ENCODE measurements at regions not wholly inside any gene's neighbourhood (a gene's known extent, or its start where the extent isn't known, plus 50 kb on each side); places are given as distances from the start of the nearest gene placed in this dataset.
"Not testable (repeated sequence)": the region's sequence is repeated elsewhere in the genome, so short reads cannot be mapped to it uniquely, and the experiment has no call there.

DNA sequence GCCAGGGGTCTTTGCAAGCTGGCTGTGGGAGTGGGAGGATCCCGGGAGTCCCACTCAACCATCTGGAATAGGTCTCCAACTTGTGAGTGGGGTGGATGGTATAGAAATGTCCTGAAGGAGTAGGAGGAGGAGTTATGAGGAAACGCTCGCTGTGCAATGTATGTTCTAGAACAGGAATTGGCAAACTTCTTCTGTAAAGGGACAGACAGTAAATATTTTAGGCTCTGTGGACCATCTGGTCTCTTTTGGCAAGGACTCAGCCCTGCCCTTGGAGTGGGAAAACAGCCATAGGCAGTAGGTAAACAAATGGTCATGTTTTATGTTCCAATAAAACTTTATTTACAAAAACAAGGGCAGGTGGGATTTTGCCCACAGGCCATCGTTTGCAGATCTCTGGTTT, 149.2 kb downstream of the NPIPB5 start:
- DNase-seq: no peak

DNA sequence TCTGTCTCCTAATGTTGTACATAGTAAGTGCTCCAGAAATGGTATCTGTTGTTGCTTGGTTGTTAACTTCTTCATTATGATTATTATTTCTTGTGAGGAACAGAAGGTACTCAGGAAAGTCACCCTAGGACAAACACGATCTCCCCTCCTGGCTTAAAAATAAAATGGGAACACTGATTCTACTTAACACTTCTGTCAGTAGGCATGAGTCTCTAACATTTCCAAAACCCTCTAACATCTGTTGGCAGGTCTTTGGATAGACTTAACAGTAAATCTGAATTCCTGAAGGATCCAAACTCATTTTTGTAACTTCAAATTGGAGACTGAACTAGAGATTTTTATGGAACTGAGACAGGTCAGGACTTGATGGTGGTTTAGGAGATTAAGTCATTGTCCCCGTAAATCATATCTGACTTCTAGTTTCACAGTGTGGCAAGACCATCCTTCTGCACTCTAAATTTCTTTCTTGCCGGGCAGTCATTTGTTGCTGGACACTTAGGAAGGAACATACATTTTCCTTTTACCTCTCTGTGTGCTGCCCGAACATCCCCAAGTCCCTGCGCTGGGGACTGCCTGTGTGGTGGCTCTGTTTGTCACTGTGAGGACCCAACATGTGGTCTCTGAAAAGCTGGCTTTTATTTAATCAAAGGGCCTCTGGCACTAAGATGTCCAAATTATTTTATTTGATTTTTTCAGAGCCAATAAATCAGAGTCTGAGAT, 149.9 kb downstream of the NPIPB5 start:
- no peak for DNase-seq

DNA sequence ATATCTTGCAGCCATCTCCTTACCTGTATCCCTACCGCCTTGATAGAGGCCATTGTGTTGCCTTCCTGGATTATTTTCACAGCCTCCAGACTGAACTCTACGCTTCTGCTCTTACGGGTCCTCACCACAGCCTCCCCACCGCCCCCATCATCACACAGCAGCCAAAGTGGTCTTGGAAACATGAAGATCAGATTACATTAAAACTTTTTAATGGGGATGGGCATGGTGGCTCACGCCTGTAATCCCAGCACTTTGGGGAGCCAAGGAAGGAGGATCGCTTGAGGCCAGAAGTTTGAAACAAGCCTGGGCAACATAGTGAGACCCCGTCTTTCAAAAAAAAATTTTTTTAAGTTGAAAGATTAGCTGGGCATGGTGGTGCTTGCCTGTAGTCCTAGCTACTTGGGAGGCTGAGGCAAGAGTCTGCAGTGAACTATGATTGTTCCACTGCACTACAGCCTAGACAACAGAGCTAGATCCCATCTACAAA, 150.5 kb downstream of the NPIPB5 start:
- no peak for DNase-seq

DNA sequence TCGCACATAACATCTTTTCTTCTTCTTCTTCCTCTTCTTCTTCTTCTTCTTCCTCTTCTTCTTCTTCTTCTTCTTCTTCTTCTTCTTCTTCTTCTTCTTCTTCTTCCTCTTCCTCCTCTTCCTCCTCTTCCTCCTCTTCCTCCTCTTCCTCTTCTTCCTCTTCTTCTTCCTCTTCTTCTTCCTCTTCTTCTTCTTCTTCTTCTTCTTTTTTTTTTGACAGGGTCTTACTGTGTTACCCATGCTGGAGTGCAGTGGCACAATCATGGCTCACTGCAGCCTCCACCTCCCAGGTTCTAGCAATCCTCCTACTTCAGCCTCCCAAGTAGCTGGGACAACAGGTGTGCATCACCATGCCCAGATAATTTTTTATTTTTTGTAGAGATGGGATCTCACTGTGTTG, 151.0 kb upstream of the HS3ST2 start:
- not testable (repeated sequence) for DNase-seq

DNA sequence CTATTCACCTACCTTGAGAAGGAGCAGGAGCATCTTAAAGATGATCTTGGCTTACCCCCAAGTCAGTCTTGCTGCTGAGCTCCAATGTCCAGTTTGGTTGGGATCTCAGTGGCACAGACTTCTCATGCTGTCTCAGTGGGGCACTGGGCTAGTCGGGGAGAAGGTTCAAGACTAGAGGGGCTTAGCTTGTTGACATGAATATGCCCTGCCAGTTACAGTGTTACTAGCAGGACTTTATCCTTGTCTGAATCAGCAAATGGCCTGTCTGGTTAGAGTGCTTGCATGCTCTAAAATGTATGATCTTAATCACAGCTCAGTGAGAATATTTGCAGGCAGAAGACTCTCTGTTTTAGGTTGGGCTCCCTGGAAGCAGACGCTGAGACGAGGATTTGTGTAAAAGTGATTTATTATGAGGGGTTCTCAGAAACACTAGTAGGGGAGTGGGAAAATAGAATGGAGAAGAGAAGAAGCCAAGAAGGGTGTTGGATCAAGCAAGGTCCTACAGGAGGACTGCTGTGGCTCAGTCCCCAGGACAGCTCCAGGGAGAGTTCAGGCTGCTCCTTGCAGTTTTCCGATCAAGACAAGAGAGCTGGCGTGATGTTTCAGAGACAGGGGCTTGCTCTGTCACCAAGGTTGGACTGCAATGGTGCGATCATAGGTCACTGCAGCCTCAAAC, 150.4 kb upstream of the HS3ST2 start:
- DNase-seq: no peak

DNA sequence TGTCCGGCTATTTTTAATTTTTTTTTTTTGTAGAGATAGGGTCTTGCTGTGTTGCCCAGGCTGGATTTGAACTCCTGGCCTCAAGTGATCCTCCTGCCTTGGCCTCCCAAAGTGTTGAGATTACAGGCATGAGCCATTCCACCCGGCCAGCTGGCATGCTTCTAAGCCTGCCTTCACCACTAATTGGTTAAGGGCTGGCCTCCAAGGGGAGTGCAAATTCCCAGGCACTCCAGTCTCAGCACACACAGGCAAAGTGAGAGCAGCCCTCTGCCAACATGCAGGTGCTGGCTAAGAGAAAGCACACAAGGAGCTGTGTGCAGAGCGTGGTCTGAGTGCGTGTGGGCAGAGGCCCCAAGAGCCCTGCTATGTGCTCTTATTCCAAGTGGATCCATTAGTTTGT, 149.8 kb upstream of the HS3ST2 start:
- peak; percentile 79 for DNase-seq

DNA sequence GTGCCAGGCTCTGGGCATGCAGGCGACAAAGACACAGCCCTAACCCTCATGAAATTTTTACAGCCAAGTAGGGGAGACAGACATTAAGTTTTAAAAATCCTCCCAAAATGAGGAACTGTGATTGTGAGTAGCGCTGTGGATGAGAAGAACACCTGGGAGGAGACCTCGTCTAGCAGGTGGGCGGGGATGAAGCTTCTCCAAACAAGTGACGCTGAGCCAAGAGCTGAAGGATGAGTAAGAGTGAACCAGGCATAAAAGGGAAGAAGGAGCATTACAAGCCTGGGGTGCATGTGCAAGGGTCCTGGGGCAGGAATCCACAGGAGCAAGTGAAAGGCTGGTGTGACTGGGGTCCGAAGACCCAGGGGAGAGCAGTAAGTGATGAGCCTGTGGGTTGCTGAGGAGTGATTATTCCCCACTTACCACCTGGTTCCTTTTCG, 149.4 kb upstream of the HS3ST2 start:
- DNase-seq: peak; percentile 79

DNA sequence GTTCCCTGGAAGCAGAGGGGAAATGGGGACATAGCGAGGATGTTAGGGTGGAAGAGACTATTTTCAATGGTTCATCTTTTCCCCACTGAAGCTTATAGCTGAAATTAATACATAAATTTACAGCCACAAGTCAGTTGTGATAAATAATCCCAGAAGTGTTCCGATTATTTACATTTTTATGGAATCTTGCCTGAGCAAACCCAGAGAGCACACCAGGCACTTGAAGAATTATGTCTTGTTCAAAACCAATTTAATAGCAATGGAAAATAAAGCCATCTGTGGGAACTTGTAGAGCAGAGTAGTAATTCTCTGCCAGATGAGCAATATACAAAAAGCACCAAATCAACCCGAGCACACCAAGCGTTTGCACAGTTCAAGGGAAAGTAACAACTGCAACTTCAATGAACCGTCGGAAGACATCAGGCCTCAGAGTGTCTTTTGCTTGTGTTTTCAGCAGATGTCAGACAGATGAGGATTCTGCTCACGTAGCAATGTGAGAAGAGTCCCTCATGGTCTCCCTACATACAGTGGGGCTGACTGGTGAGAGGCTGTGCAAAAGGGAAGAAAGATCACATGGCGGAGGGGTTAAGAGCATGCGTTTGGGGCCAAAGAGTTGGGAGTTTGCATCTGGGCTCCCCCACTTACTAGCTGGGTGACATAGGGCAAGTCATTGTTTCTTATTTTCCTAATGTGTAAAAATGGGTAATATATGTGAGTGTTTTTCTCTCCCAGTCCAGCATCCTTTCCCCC, 148.7 kb upstream of the HS3ST2 start:
- DNase-seq: no peak

DNA sequence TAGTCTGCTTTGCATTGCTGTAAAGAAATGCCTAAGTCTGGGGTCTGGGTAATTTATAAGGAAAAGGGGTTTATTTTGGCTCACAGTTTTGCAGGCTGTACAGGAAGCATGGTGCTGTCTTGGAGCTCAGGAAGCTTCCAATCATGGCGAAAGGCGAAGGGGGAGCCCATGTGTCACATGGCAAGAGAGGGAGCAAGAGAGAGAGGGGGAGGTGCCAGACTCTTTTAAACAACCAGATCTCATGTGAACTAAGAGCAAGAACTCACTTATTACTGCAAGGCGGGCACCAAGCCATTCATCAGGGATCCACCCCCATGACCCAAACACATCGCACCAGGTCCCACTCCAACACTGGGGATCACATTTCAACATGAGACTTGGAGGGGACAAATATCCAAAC, 148.2 kb upstream of the HS3ST2 start:
- DNase-seq: no peak

DNA sequence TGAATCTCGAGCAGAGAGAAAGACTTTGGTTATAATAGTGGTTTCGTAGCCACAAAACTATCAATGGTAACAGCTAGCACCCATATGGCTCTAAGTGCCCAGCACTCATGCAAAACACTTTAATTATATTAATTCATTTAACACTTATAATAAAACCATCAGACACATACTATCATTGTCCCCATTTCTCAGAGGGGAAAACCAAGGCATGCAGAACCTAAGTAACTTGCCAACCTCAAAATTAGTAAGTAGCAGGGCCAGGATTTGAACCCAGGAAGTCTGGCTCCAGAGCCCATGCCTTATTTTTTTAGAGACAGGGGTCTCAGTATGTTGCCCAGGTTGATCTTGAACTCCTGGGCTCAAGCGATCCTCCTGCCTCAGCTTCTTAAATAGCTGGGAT, 145.6 kb upstream of the HS3ST2 start:
- DNase-seq: no peak

DNA sequence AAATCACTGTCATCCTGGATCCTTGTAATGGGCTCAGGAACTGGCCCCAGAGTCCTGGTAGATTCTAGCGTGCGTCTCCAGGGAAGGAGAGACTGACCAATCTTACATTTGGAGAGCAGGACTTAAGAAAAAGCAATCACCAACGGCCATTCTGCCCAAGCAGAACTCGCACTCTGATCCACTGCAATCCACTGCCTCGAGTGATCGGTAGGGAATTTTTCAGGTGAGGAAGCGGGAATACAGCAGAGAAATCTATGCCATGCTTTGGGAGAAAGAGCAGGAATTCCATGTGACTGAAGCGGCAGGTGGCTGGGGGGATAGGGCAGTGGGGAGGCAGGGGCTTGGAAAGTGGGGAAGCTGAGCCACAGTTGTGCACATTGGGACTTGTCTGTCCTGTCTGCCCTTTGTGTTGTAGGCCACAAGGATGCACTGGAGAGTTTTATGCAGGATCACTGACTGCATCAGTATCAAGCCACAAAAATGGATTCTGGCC, 143.9 kb upstream of the HS3ST2 start:
- DNase-seq: no peak

DNA sequence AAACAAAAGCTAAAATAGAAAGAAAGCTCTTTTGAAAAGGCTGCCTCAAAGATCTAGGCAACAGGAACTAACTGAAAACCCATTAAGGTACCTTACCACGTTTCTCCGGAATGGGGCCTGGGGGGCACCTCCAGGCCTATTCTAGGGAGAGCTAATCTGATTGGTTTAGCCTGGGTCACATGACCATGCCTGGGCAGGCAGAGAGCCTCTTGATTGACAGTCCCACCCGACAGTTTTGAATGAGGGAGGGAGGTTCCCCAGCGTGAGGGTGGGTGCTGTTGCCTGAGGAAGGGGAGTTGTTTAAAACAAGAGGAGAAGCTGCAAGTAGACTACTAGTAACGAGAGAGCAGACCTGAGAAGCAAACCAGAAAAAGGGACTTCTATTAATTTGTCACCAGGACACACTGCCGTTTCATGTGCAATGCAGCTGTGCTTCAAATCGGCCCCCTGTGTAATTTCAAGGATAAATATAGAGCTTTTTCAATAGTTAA, 143.4 kb upstream of the HS3ST2 start:
- DNase-seq: no peak

DNA sequence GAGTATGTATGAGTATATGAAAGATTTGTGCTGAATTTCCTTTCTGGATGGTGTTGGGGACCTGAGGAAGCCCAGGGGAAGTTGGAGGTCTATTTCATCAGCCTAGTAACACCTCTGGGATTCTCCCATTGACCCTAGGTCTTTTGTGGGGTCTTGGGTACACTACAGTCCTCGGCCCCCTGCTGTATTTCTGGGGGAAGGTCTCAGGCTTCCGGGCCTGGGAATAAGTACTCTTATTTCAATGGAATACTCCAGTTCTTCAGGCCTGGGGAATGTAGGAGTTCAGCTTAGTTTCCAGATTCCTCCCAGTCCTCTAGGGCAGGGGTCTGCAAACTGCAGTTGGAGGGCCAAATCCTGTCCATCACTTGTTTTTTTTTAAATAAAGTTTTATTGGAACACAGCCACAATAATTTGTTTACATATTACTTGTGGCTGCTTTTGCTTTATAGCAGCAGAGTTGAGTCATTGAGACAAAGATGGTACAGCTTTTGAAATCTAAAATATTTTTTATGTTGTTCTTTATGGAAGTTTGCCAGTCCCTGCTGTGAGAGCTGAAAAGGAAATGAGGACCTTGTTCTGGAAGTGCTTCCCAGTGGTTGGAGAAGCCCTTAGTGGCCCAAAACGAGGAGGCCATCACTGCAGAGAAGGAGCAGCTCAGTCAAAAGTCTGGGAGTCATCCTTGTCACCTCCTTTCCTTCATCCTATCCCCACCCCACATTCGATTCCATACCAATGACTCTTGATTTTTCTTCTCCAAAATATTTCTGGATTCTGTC, 142.5 kb upstream of the HS3ST2 start:
- DNase-seq: no peak

DNA sequence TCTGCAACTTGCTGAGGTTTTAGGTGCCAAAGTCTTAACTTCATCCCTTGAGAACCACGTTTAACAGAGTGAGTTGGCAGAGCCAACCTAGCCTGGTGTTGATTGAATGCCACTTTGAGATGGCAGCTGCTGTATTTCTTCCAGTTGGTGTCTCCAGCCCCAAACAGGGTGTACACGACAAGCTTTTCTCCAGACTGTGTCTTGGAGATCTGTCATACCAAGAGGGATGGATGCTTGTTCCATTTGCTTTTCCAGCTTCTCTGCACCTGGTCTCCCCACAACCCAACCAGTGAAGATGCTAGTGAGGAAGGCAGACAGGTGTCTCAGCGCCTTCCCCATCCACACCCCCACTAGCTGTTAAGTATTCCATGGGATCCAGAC, 141.1 kb upstream of the HS3ST2 start:
- DNase-seq: no peak

DNA sequence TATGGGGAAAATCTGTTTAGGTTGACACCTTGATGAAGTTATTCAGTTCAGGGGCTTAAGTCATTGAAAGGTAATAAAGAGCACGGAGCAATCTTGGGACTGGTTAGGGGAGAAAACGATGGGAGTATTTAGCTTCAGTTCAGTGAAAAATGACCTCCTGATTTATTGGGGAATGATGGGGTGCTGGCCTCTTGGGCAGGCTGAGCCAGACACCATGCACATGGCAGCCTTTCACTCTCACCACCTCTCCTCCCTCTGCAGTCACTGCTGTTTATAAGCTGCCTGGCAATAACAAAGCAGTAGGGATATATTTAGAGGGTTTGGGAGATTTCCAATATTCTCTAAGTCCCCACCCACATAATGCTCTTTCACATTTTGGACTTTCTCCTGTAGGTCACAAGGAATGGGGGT, 140.5 kb upstream of the HS3ST2 start:
- DNase-seq: no peak

DNA sequence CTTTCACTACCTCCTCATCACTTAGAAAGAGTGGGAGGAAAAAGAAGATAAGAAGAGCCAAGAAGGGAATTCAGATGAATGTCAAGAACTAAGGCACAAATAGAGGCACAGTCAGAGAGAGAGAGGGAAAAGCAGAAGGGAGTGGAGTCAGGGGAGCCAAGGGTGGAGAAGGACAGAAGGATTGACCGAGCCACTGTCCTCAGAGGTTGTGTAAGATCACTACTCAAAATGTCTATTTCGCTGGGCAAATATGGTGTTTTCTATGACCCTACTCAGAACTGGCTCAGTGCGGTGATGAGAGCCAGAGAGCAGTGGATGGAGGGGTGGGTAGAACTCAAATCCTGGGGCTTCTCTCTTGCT, 139.2 kb upstream of the HS3ST2 start:
- no peak for DNase-seq

DNA sequence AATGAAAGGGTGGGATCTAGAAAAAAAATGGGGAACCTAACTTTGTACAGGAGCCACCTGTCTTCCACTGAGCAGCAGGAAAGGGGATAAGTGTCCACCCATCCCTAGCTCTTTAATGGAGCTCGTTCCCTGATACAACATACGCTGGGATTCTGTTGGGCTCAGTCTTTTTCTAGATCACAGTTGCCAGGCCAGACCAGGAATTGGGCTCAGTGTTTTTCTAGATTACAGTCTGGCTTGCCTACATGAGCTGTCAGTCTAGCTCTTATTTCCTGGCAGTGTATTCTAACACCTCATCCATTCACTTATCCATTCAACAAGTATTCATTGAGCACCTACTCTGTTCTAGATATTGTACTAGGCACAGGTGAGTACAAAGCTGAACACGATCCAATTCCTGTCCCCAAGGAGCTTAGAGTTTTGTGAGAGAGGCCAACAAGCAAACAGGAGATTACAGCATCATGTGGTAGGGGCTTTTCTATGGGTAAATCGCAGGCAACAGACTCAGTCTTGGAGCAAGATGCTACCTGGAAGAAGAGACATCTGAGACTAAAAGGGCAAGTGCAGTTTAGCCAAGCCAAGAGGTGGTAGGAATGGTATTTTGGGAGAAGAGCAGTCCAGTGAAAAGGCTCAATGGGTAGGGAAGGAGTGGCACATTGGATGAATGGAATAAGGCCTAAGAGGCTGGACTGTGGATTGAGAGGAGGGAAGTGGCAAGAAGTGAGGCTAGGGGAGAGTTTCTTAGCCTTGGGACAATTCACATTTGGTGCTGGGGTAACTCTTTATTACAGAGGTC, 138.0 kb upstream of the HS3ST2 start:
- DNase-seq: no peak

DNA sequence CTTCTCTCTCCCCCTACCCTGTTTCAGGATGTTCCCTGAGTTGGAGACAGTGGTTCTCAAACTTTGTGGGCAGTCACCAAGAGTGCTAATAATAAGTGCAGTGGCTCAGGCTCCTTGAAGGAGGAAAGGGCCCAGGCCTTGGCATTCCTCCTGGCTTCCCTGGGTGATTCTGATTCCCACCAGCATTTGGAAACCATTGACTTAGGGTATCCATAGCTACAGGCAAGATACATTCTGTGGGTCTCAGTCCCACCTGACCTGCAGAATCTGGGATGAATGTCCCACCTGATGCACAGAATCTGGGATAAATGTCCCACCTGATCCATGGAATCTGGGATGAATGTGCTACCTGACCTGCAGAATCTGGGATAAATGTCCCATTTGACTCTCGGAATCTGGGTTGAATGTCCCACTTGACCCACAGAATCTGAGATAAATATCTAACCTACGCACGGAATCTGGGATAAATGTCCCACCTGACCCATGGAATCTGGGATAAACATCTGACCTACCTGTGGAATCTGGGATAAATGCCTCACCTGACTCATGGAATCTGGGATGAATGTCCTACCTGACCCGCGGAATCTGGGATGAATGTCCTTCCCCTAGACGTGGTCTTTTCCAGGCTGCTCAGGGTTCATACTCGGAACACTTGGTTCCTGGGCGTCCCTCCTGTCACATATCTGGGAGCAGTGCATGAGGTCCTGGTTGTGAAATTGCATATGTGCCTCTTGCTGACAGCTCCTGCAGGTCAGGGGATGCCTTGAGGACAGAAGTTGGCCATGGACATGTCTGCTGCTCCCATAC, 136.7 kb upstream of the HS3ST2 start:
- DNase-seq: no peak

DNA sequence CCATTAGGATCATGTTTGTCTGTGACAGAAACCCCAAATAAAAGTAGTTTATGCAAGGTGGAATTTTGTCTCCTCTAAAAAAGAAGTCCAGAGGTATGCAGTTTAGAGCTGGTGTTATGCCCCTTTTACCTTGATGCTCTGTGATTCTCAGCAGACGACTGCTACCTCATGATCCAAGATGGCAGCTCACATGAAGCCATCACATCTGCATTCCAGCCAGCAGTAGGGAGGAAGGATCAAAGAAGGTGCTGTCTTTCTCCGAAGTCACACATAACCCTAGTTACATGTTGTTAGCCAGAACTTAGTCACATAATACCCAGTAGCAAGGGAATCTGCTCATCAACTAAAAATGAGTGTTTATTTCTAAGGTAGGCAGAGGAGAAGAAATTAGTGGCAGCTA, 135.7 kb upstream of the HS3ST2 start:
- DNase-seq: no peak

DNA sequence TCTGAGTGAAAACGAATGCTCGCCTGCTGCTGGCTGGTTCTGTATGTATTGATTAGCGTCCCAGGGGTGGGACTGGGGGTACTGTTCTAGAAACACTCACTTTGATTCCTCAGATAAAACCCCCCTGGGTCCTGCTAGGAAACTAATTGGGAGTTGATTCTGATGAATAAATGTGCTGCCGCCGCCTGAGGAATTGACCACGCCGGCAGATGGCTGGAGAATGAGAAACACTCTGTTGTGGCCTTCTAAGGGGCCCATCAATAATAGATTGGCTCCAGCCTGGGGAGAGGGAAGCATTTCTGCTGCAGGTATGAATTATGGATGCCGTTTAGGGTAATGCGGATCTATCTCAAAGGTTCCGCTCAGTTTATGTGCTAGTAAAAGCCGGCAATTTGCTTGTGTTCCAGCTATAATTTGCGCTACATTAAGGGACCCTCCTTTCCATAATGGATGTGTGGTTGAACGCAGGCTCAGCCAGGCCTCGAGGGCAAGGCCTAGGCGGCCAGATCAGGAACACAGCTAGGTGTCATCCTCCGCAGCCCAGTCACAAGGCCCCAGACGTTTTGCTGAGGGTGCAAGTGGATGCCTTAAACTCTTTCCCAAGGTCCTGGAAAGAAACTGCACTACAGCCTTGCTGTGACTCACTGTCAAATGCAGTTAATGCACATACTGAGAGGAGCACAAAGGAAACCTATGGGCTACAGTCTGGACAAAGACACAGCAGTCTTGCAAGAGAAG, 132.2 kb upstream of the HS3ST2 start:
- no peak for DNase-seq

Measured in NCI-H510A treated with DMSO at 0.1 percent for 48 hours (cell line).